IMR-90 (cell line): ENCODE measurements at regions not wholly inside any gene's neighbourhood (a gene's known extent, or its start where the extent isn't known, plus 50 kb on each side); places are given as distances from the start of the nearest gene placed in this dataset.

ENCODE experiments used
- ATAC-seq: fragments of 200-7000 bp; cut with Tn5 transposase; 2 replicates; pipeline ENCODE4 v1.9.1; 2020; ENCODE audit warnings: low read depth, mild to moderate bottlenecking, moderate library complexity
- BruUV-seq: library from RNA; stranded (reverse); fragments of 400-500 nt; replicated peaks from 2 replicates; lab custom pipeline; 2021; lab: Mats Ljungman, UMichigan
- CTCF ChIA-PET: fragments of 300-600 bp; formaldehyde crosslinking; extraction: SDS; loops from one replicate; lab custom pipeline; 2021; ENCODE audit warnings: antibody characterized with exemption; lab: Yijun Ruan, JAX
- POLR2A ChIA-PET: fragments of 300-600 bp; sonication (Branson Sonifier 250); formaldehyde crosslinking; loops from one replicate; lab custom pipeline; 2022; ENCODE audit warnings: antibody characterized with exemption; ENCODE audit not compliant: unreplicated experiment; lab: Charles Lee
- DNase-seq: peaks from one replicate; pipeline ENCODE4 v3.0.0; 2013
- H2AFZ ChIP-seq: replicated peaks from 2 replicates; pipeline ENCODE3; 2013; ENCODE audit warnings: low read length, mild to moderate bottlenecking; ENCODE audit not compliant: poor library complexity
- H2AK5ac ChIP-seq: 2 replicates; pipeline ENCODE4 v1.6.1; 2013; ENCODE audit warnings: low read depth, low read length, inconsistent platforms
- H2AK9ac ChIP-seq: replicated peaks from 2 replicates; pipeline ENCODE3; 2013; ENCODE audit warnings: mild to moderate bottlenecking, low read depth, low read length, moderate library complexity; ENCODE audit not compliant: poor library complexity
- H2BK120ac ChIP-seq: 2 replicates; pipeline ENCODE4 v1.6.1; 2013; ENCODE audit warnings: low read depth, low read length, inconsistent platforms
- H2BK15ac ChIP-seq: 3 replicates; pipeline ENCODE4 v1.6.1; 2013; ENCODE audit warnings: low read depth, low read length, inconsistent platforms
- H2BK20ac ChIP-seq: 2 replicates; pipeline ENCODE4 v1.6.1; 2013; ENCODE audit warnings: low read depth, mild to moderate bottlenecking, inconsistent platforms, low read length, moderate library complexity
- H2BK5ac ChIP-seq: 2 replicates; pipeline ENCODE4 v1.6.1; 2013; ENCODE audit warnings: mild to moderate bottlenecking, low read depth, low read length, inconsistent platforms; ENCODE audit not compliant: poor library complexity, severe bottlenecking
- H3K14ac ChIP-seq: replicated peaks from 2 replicates; pipeline ENCODE4 v1.6.1; 2013; ENCODE audit warnings: low read depth, low read length, inconsistent platforms
- H3K18ac ChIP-seq: 2 replicates; pipeline ENCODE4 v1.6.1; 2013; ENCODE audit warnings: low read depth, low read length, control low read depth
- H3K23ac ChIP-seq: 2 replicates; pipeline ENCODE4 v1.6.1; 2013; ENCODE audit warnings: low read depth, low read length, inconsistent platforms
- H3K27ac ChIP-seq: 2 replicates; pipeline ENCODE4 v1.5.1; 2013; ENCODE audit warnings: mild to moderate bottlenecking, control low read depth, low read length; ENCODE audit not compliant: insufficient read depth
- H3K27me3 ChIP-seq: 2 replicates; pipeline ENCODE4 v1.6.1; 2013; ENCODE audit warnings: low read length; ENCODE audit not compliant: control insufficient read depth, insufficient read depth
- H3K36me3 ChIP-seq: 2 replicates; pipeline ENCODE4 v1.6.1; 2013; ENCODE audit warnings: low read length, mixed read lengths; ENCODE audit not compliant: control insufficient read depth, insufficient read depth
- H3K4ac ChIP-seq: 2 replicates; pipeline ENCODE4 v1.6.1; 2013; ENCODE audit warnings: low read depth, low read length, inconsistent platforms
- H3K4me1 ChIP-seq: 2 replicates; pipeline ENCODE4 v1.6.1; 2013; ENCODE audit warnings: low read length, mixed read lengths; ENCODE audit not compliant: control insufficient read depth, insufficient read depth
- H3K4me2 ChIP-seq: 2 replicates; pipeline ENCODE4 v1.6.1; 2013; ENCODE audit warnings: low read depth, mild to moderate bottlenecking, control low read depth, low read length, moderate library complexity
- H3K4me3 ChIP-seq: 2 replicates; pipeline ENCODE4 v1.5.1; 2013; ENCODE audit warnings: low read depth, mild to moderate bottlenecking, control low read depth, low read length, moderate library complexity; ENCODE audit not compliant: insufficient read depth
- H3K56ac ChIP-seq: 2 replicates; pipeline ENCODE4 v1.6.1; 2013; ENCODE audit warnings: low read length, inconsistent platforms; ENCODE audit not compliant: insufficient read depth; ENCODE audit errors: extremely low read depth
- H3K79me1 ChIP-seq, 2 experiments: 2 replicates each; pipeline ENCODE4 v1.6.1; 2013; ENCODE audit warnings: low read length in 2 of 2, inconsistent platforms in 1 of 2, low read depth in 1 of 2
- H3K9ac ChIP-seq: 2 replicates; pipeline ENCODE4 v1.6.1; 2013; ENCODE audit warnings: low read depth, low read length, control low read depth
- H3K9me1 ChIP-seq: 2 replicates; pipeline ENCODE4 v1.6.1; 2013; ENCODE audit warnings: low read length, inconsistent platforms; ENCODE audit not compliant: insufficient read depth
- H3K9me3 ChIP-seq: 2 replicates; pipeline ENCODE4 v1.6.1; 2013; ENCODE audit warnings: low read length; ENCODE audit not compliant: control insufficient read depth, insufficient read depth
- H4K20me1 ChIP-seq: 2 replicates; pipeline ENCODE4 v1.6.1; 2013; ENCODE audit warnings: low read length, inconsistent platforms; ENCODE audit not compliant: insufficient read depth
- H4K5ac ChIP-seq: 2 replicates; pipeline ENCODE4 v1.6.1; 2013; ENCODE audit warnings: mild to moderate bottlenecking, low read depth, low read length, control low read depth
- H4K8ac ChIP-seq, 2 experiments: 2 replicates each; pipeline ENCODE4 v1.6.1; 2013; ENCODE audit warnings: low read depth in 2 of 2, low read length in 2 of 2, control low read depth in 1 of 2, inconsistent platforms in 1 of 2
- H4K91ac ChIP-seq: 2 replicates; pipeline ENCODE4 v1.6.1; 2013; ENCODE audit warnings: low read depth, low read length, inconsistent platforms; ENCODE audit not compliant: insufficient read depth
- BHLHE40 ChIP-seq: fragments of 150-350 bp; IDR thresholded peaks from 2 replicates; pipeline ENCODE4 v1.6.1; 2016; ENCODE audit warnings: mild to moderate bottlenecking, low read depth, low read length
- CEBPB ChIP-seq: IDR thresholded peaks from 2 replicates; pipeline ENCODE4 v1.6.1; 2012; ENCODE audit warnings: low read depth, low read length, improper control_type of control experiment
- CTCF ChIP-seq: conservative IDR thresholded peaks from 2 replicates; pipeline ENCODE4 v1.5.1; 2012; ENCODE audit warnings: mild to moderate bottlenecking, low read depth, low read length, improper control_type of control experiment
- MAZ ChIP-seq: IDR thresholded peaks from 2 replicates; pipeline ENCODE4 v1.6.1; 2012; ENCODE audit warnings: low read depth, mild to moderate bottlenecking, low read length, improper control_type of control experiment, moderate library complexity, borderline replicate concordance
- RAD21 ChIP-seq: IDR thresholded peaks from 2 replicates; pipeline ENCODE4 v1.6.1; 2012; ENCODE audit warnings: low read length, improper control_type of control experiment
- RCOR1 ChIP-seq: IDR thresholded peaks from 2 replicates; pipeline ENCODE4 v1.6.1; 2012; ENCODE audit warnings: mild to moderate bottlenecking, low read length, improper control_type of control experiment; ENCODE audit not compliant: insufficient replicate concordance
- SMC3 ChIP-seq: fragments of 150-350 bp; IDR thresholded peaks from 2 replicates; pipeline ENCODE4 v1.6.1; 2016; ENCODE audit warnings: low read depth, mild to moderate bottlenecking, antibody characterized with exemption, low read length, moderate library complexity
- USF2 ChIP-seq: fragments of 150-350 bp; IDR thresholded peaks from 2 replicates; pipeline ENCODE4 v1.6.1; 2017; ENCODE audit warnings: mild to moderate bottlenecking, antibody characterized with exemption, low read length, low read depth
- WGBS, 2 experiments: methylation state at CpG; one replicate each; pipeline versions ENCODE4 v1.1.5 to v1.1.7; 2013; ENCODE audit warnings: missing lambda C conversion rate in 2 of 2; ENCODE audit not compliant: insufficient read length in 1 of 2; ENCODE audit errors: extremely low coverage in 2 of 2; 5-methylcytosine and 5-hydroxymethylcytosine counted together
- dilution Hi-C: fragments of 300-500 bp; cut with HindIII; formaldehyde crosslinking; loops from one replicate; pipeline ENCODE4 v1.14.3; 2018; ENCODE audit warnings: low sequenced_read_pairs; ENCODE audit not compliant: unreplicated experiment
- in situ Hi-C: fragments of 300-500 bp; cut with MboI; formaldehyde crosslinking; loops from 3 replicates; pipeline ENCODE4 v1.14.3; 2019; ENCODE audit warnings: low sequenced_read_pairs, inconsistent platforms, mixed read lengths
- intact Hi-C: fragments of 100-400 bp; cut with micrococcal nuclease; formaldehyde crosslinking; loops from 2 replicates; pipeline ENCODE4 v1.10.0; 2022

GRCh38 chr10:34033078-34033477, 698.6 kb upstream of the NRP1 start:
- Histone ChIP-seq H3K56ac (no peak overlapping the region), H4K91ac (no peak overlapping the region), H2AK9ac (no peak overlapping the region), H3K4me3 (no peak overlapping the region), H3K27ac (no peak overlapping the region), H2BK15ac (no peak overlapping the region), H3K4ac (no peak overlapping the region), H3K4me2 (no peak overlapping the region), H2BK5ac (no peak overlapping the region), H2BK120ac (no peak overlapping the region), H3K27me3 (no peaks in the 10 kb centered on the region), H4K5ac (no peak overlapping the region), H3K9me1 (0 out of 2 replicates have a peak, but pooled peaks cover 3% of the 10 kb centered on the region), H2AK5ac (no peak overlapping the region), H2BK20ac (no peak overlapping the region), H3K14ac (no peak overlapping the region), H3K79me1 (no peaks in the 10 kb centered on the region), H3K4me1 (peaks cover 3% of the 10 kb centered on the region; the same call in 1 of the 2 replicates), H2AFZ (no peak overlapping the region), H3K36me3 (no peaks in the 10 kb centered on the region), H3K23ac (no peak overlapping the region), H3K9me3 (no peaks in the 10 kb centered on the region), H4K8ac (no peak overlapping the region), H4K20me1 (no peaks in the 10 kb centered on the region), H3K18ac (no peak overlapping the region), H3K9ac (no peak overlapping the region)
- intact Hi-C loops (no loop called here), dilution Hi-C loops (no loop called here), in situ Hi-C loops (no loop called here)
- BruUV-seq, result no TSS peak
- no peak for DNase-seq
- CTCF ChIA-PET, result no interaction called here
- TF ChIP-seq CEBPB (0 out of 2 replicates have a peak, but pooled peaks have one; percentile 19), MAZ (no peak), CTCF (no peak), SMC3 (no peak), RAD21 (no peak), USF2 (no peak), BHLHE40 (0 out of 2 replicates have a peak, but pooled peaks have one; percentile 8), RCOR1 (no peak)
- WGBS, 2 experiments, result 80% methylated on average over 1 of the region's 5 CpGs; no CpG with 5 or more reads in 1 of the 2 experiments
- no peak for ATAC-seq
- POLR2A ChIA-PET, result no interaction called here
